ENCODE measurements at regions not wholly inside any gene's neighbourhood (a gene's known extent, or its start where the extent isn't known, plus 50 kb on each side); places are given as distances from the start of the nearest gene placed in this dataset.
"Not testable (repeated sequence)": the region's sequence is repeated elsewhere in the genome, so short reads cannot be mapped to it uniquely, and the experiment has no call there.

- Histone ChIP-seq H3K4me3 (no peak overlapping the region), H3K27ac (no peak overlapping the region)
These were observed 241.7 kb upstream of the EXOC2 start for GRCh38 chr6:934686-935085.

- H3K4me3 ChIP-seq, H3K27ac ChIP-seq: not testable (repeated sequence)
These were observed 239.0 kb upstream of the EXOC2 start for GRCh38 chr6:931919-932318.

- Histone ChIP-seq H3K4me3 (no peak overlapping the region), H3K27ac (no peak overlapping the region)
These were observed 234.2 kb upstream of the EXOC2 start for GRCh38 chr6:927157-927556.

GRCh38 chr6:925656-926213 is 232.8 kb upstream of the EXOC2 start:
- H3K27ac ChIP-seq = no peak overlapping the region

GRCh38 chr6:924661-925060 is 231.7 kb upstream of the EXOC2 start:
- Histone ChIP-seq H3K4me3 (no peak overlapping the region), H3K27ac (no peak overlapping the region)

More at GRCh38 chr6:925656-926213, 232.8 kb upstream of the EXOC2 start:
- H3K4me3 ChIP-seq = no peak overlapping the region

- Histone ChIP-seq H3K4me3 (no peak overlapping the region), H3K27ac (no peak overlapping the region)
These were observed 228.5 kb upstream of the EXOC2 start for GRCh38 chr6:921400-921799.

GRCh38 chr6:920512-920911 is 227.6 kb upstream of the EXOC2 start:
- no peak overlapping the region for H3K27ac ChIP-seq

GRCh38 chr6:919500-919899 is 226.6 kb upstream of the EXOC2 start:
- Histone ChIP-seq H3K4me3 (no peak overlapping the region), H3K27ac (no peak overlapping the region)

More at GRCh38 chr6:920512-920911, 227.6 kb upstream of the EXOC2 start:
- H3K4me3 ChIP-seq = no peak overlapping the region

GRCh38 chr6:917939-918338 is 225.0 kb upstream of the EXOC2 start:
- H3K27ac ChIP-seq = no peak overlapping the region

GRCh38 chr6:917296-917695 is 224.4 kb upstream of the EXOC2 start:
- H3K4me3 ChIP-seq = no peak overlapping the region
- H3K27ac ChIP-seq = no peak overlapping the region

More at GRCh38 chr6:917939-918338, 225.0 kb upstream of the EXOC2 start:
- H3K4me3 ChIP-seq = no peak overlapping the region

GRCh38 chr6:916131-916530 is 223.2 kb upstream of the EXOC2 start:
- no peak overlapping the region for H3K27ac ChIP-seq
- H3K4me3 ChIP-seq = no peak overlapping the region

- Histone ChIP-seq H3K27ac (no peak overlapping the region), H3K4me3 (no peak overlapping the region)
These were observed 220.2 kb upstream of the EXOC2 start for GRCh38 chr6:912871-913835.

GRCh38 chr6:907928-908327 is 215.0 kb upstream of the EXOC2 start:
- H3K4me3 ChIP-seq = no peak overlapping the region
- no peak overlapping the region for H3K27ac ChIP-seq

GRCh38 chr6:906920-907319 is 214.0 kb upstream of the EXOC2 start:
- Histone ChIP-seq H3K4me3 (no peak overlapping the region), H3K27ac (no peak overlapping the region)

- no peak overlapping the region for H3K4me3 ChIP-seq
- H3K27ac ChIP-seq = no peak overlapping the region
These were observed 212.6 kb upstream of the EXOC2 start for GRCh38 chr6:905556-905955.

GRCh38 chr6:904994-905393 is 212.1 kb upstream of the EXOC2 start:
- Histone ChIP-seq H3K4me3 (no peak overlapping the region), H3K27ac (no peak overlapping the region)

GRCh38 chr6:903761-904160 is 210.8 kb upstream of the EXOC2 start:
- no peak overlapping the region for H3K27ac ChIP-seq
- H3K4me3 ChIP-seq = no peak overlapping the region

GRCh38 chr6:901696-902460 is 208.9 kb upstream of the EXOC2 start:
- Histone ChIP-seq H3K27ac (no peak overlapping the region), H3K4me3 (no peak overlapping the region)

- Histone ChIP-seq H3K4me3 (no peak overlapping the region), H3K27ac (no peak overlapping the region)
These were observed 208.0 kb upstream of the EXOC2 start for GRCh38 chr6:900716-901605.

Data from skin epidermis (tissue), 12 donors.